H1 (cell line): ENCODE measurements at regions not wholly inside any gene's neighbourhood (a gene's known extent, or its start where the extent isn't known, plus 50 kb on each side); places are given as distances from the start of the nearest gene placed in this dataset.

ENCODE experiments used
- FOSL1 ChIP-seq: IDR thresholded peaks from 2 replicates; pipeline ENCODE4 v1.6.1; 2011; ENCODE audit warnings: mild to moderate bottlenecking, low read depth, low read length, moderate library complexity; ENCODE audit not compliant: insufficient read depth
- SIN3A ChIP-seq, 2 experiments: IDR thresholded peaks in 1 of 2; conservative IDR thresholded peaks in 1 of 2; 2 replicates each; pipeline ENCODE4 v1.6.1; 2011 to 2012; ENCODE audit warnings: low read length in 2 of 2, improper control_type of control experiment in 1 of 2, low read depth in 1 of 2, mild to moderate bottlenecking in 1 of 2
- TBP ChIP-seq: IDR thresholded peaks from 2 replicates; pipeline ENCODE4 v1.6.1; 2011; ENCODE audit warnings: low read depth, low read length, improper control_type of control experiment

GRCh38 chr5:142433526-142434321, 108.9 kb upstream of the SPRY4 start (continued):
- TF ChIP-seq TBP, result no peak
- no peak for TF ChIP-seq SIN3A (conservative IDR thresholded peaks at IDR 0.05 in 1 of 2, IDR thresholded peaks at IDR 0.05 in 1 of 2; ENCODE audit: low read depth in 1 of 2, low read length in 2 of 2)
- TF ChIP-seq FOSL1, result no peak
